ENCODE measurements at regions not wholly inside any gene's neighbourhood (a gene's known extent, or its start where the extent isn't known, plus 50 kb on each side); places are given as distances from the start of the nearest gene placed in this dataset.

GRCh38 chr11:127440616-127441015 is 440.0 kb upstream of the KIRREL3 start:
- DNase-seq = no peak

- DNase-seq = no peak
Measured at GRCh38 chr11:127425281-127425680, 424.7 kb upstream of the KIRREL3 start.

GRCh38 chr11:127424661-127425060 is 424.1 kb upstream of the KIRREL3 start:
- DNase-seq = no peak

- DNase-seq = no peak
Measured at GRCh38 chr11:127420139-127420538, 419.6 kb upstream of the KIRREL3 start.

- no peak for DNase-seq
Measured at GRCh38 chr11:127412722-127413380, 412.3 kb upstream of the KIRREL3 start.

GRCh38 chr11:127412234-127412633 is 411.7 kb upstream of the KIRREL3 start:
- no peak for DNase-seq

GRCh38 chr11:127411283-127411682 is 410.7 kb upstream of the KIRREL3 start:
- no peak for DNase-seq

- no peak for DNase-seq
Measured at GRCh38 chr11:127395034-127395433, 394.5 kb upstream of the KIRREL3 start.

- DNase-seq = no peak
Measured at GRCh38 chr11:127393460-127393997, 393.0 kb upstream of the KIRREL3 start.

- no peak for DNase-seq
Measured at GRCh38 chr11:127392575-127392974, 392.0 kb upstream of the KIRREL3 start.

- no peak for DNase-seq
Measured at GRCh38 chr11:127390465-127390864, 389.9 kb upstream of the KIRREL3 start.

- DNase-seq = no peak
Measured at GRCh38 chr11:127385071-127385470, 384.5 kb upstream of the KIRREL3 start.

- no peak for DNase-seq
Measured at GRCh38 chr11:127383026-127383425, 382.5 kb upstream of the KIRREL3 start.

GRCh38 chr11:127381247-127381646 is 380.7 kb upstream of the KIRREL3 start:
- DNase-seq = no peak

GRCh38 chr11:127379686-127380085 is 379.1 kb upstream of the KIRREL3 start:
- no peak for DNase-seq

GRCh38 chr11:127376301-127376700 is 375.7 kb upstream of the KIRREL3 start:
- peak; percentile 7 for DNase-seq

- no peak for DNase-seq
Measured at GRCh38 chr11:127369356-127369755, 368.8 kb upstream of the KIRREL3 start.

GRCh38 chr11:127362754-127363308 is 362.3 kb upstream of the KIRREL3 start:
- no peak for DNase-seq

- no peak for DNase-seq
Measured at GRCh38 chr11:127358160-127358559, 357.6 kb upstream of the KIRREL3 start.

- DNase-seq = no peak
Measured at GRCh38 chr11:127350476-127350875, 349.9 kb upstream of the KIRREL3 start.

GRCh38 chr11:127345819-127346459 is 345.4 kb upstream of the KIRREL3 start:
- DNase-seq = peak; percentile 43

- no peak for DNase-seq
Measured at GRCh38 chr11:127340438-127340837, 339.9 kb upstream of the KIRREL3 start.

- no peak for DNase-seq
Measured at GRCh38 chr11:127339376-127339775, 338.8 kb upstream of the KIRREL3 start.
